Keratinocyte (primary cell): ENCODE measurements at regions not wholly inside any gene's neighbourhood (a gene's known extent, or its start where the extent isn't known, plus 50 kb on each side); places are given as distances from the start of the nearest gene placed in this dataset.

ENCODE experiments used
- DNase-seq: peaks from one replicate; pipeline ENCODE4 v3.0.0-alpha.2; 2011; ENCODE audit warnings: low read depth, missing footprints, low spot score
- FAIRE-seq: peaks from 2 replicates; lab custom pipeline; 2011; peaks lifted over from hg19 to GRCh38; lab: Jason Lieb, UNC
- H2AFZ ChIP-seq: 2 replicates; pipeline ENCODE4 v1.6.0; 2012; ENCODE audit warnings: low read length, control low read depth, inconsistent platforms; ENCODE audit not compliant: control insufficient read depth
- H3K27ac ChIP-seq: 2 replicates; pipeline ENCODE4 v1.5.1; 2011; ENCODE audit warnings: low read length; ENCODE audit not compliant: control insufficient read depth, insufficient read depth
- H3K27me3 ChIP-seq: 3 replicates; pipeline ENCODE4 v1.6.0; 2011; ENCODE audit warnings: low read length; ENCODE audit not compliant: control insufficient read depth, insufficient read depth; ENCODE audit errors: extremely low read depth
- H3K36me3 ChIP-seq, 2 experiments: 2 replicates in 1 of 2; 3 replicates in 1 of 2; pipeline ENCODE4 v1.5.1; 2011; ENCODE audit warnings: low read length in 2 of 2, mild to moderate bottlenecking in 1 of 2; ENCODE audit not compliant: control insufficient read depth in 2 of 2, insufficient read depth in 2 of 2; ENCODE audit errors: extremely low read depth in 1 of 2
- H3K4me1 ChIP-seq: 3 replicates; pipeline ENCODE4 v1.5.1; 2011; ENCODE audit warnings: low read length; ENCODE audit not compliant: control insufficient read depth, insufficient read depth; ENCODE audit errors: extremely low read depth
- H3K4me2 ChIP-seq: 3 replicates; pipeline ENCODE4 v1.6.0; 2011; ENCODE audit warnings: low read depth, low read length; ENCODE audit not compliant: control insufficient read depth, insufficient read depth; ENCODE audit errors: extremely low read depth
- H3K4me3 ChIP-seq, 3 experiments: fragments of 200-600 bp in 1 of 3; sonication (generic) in 1 of 3; 2 replicates in 2 of 3; 3 replicates in 1 of 3; pipeline ENCODE4 v1.5.1; 2011 to 2016; ENCODE audit warnings: low read length in 3 of 3, mild to moderate bottlenecking in 3 of 3, control low read depth in 2 of 3, inconsistent platforms in 1 of 3, low read depth in 1 of 3, mixed read lengths in 1 of 3, mixed run types in 1 of 3, moderate library complexity in 1 of 3; ENCODE audit not compliant: control insufficient read depth in 2 of 3, insufficient read depth in 2 of 3; ENCODE audit errors: extremely low read depth in 1 of 3
- H3K79me2 ChIP-seq: 2 replicates; pipeline ENCODE4 v1.6.0; 2012; ENCODE audit warnings: low read length; ENCODE audit not compliant: control insufficient read depth, insufficient read depth
- H3K9ac ChIP-seq: 3 replicates; pipeline ENCODE4 v1.6.0; 2011; ENCODE audit warnings: low read length; ENCODE audit not compliant: control insufficient read depth, insufficient read depth; ENCODE audit errors: extremely low read depth
- H3K9me1 ChIP-seq: 3 replicates; pipeline ENCODE4 v1.6.0; 2011; ENCODE audit warnings: low read length; ENCODE audit not compliant: control insufficient read depth, insufficient read depth; ENCODE audit errors: extremely low read depth
- H3K9me3 ChIP-seq: 2 replicates; pipeline ENCODE4 v1.5.1; 2012; ENCODE audit warnings: low read depth, low read length; ENCODE audit not compliant: control insufficient read depth
- H4K20me1 ChIP-seq: 3 replicates; pipeline ENCODE4 v1.6.0; 2011; ENCODE audit warnings: low read length; ENCODE audit not compliant: control insufficient read depth, insufficient read depth; ENCODE audit errors: extremely low read depth
- CTCF ChIP-seq, 3 experiments: IDR thresholded peaks in 1 of 3; conservative IDR thresholded peaks in 1 of 3; optimal IDR thresholded peaks in 1 of 3; 2 replicates in 2 of 3; 3 replicates in 1 of 3; pipeline versions ENCODE3 to v1.5.1; 2011; ENCODE audit warnings: low read length in 3 of 3, mild to moderate bottlenecking in 3 of 3, moderate library complexity in 2 of 3, control low read depth in 1 of 3, inconsistent platforms in 1 of 3; ENCODE audit not compliant: insufficient read depth in 2 of 3; ENCODE audit errors: extremely low read depth in 1 of 3
- EZH2 ChIP-seq: IDR thresholded peaks from one replicate; pipeline ENCODE4 v1.6.1; 2012; ENCODE audit warnings: inconsistent platforms, mild to moderate bottlenecking, low read length, moderate library complexity
- dilution Hi-C: fragments of 300-500 bp; cut with MboI; formaldehyde crosslinking; loops from one replicate; pipeline ENCODE4 v1.7.0; 2020; ENCODE audit warnings: low sequenced_read_pairs; ENCODE audit not compliant: extremely low pct_ligation_motif_present

DNA sequence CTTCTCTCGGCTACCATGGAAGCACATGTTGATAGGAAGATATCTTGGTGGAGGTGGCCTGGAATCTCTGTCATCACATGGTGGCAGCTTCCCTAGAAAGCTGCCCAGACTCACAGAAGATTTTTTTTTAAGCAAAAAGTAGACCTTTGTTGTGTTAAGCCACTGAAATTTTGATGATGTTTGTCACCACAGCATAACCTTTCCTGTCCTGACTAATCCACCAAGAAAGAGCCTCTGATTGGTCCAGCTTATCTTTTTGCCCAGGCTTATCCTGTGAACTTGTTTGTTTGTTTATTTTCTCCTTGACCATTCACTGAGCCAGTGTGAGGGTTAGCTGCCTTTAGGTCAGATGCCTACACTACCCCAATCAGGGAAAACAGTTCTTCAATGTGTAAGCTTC is 96.5 kb upstream of the LHX1 start:
- H3K27me3 ChIP-seq: no peaks in the 10 kb centered on the region
- dilution Hi-C loops: no loop called here
- TF ChIP-seq EZH2 (no peak), CTCF (optimal IDR thresholded peaks at IDR 0.05 in 1 of 3, IDR thresholded peaks at IDR 0.05 in 1 of 3, conservative IDR thresholded peaks at IDR 0.05 in 1 of 3; ENCODE audit: extremely low read depth in 1 of 3, insufficient read depth in 2 of 3, low read length in 3 of 3) (no peak)

DNA sequence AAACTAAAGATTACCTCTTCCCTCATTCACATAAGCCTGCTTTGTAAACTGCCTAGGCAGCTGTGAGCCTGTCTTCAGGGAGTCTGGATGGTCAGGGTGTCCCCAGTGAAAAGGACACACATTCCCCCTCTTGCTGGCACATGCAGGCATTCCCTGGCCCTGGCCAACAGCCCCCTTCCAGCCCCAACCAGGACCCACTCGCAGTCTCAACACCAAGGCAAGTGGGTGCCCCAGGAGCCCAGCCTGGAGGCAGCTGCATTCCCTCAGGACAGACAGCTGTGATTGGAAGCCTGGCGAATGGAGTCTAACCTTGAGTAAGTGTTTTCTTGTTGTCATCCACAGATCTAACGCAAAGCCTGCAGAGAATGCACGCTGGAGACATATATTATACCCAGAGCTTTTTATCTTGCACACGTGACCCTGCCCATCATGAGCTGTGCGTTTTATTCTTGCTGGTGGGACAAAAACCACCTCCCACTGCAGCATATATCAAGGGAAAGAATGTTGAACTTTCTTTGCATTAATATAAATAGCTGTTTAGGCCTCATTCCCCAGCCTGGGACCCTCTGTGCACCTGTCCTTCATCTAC is 95.0 kb upstream of the LHX1 start:
- no peaks in the 10 kb centered on the region for H3K27me3 ChIP-seq
- dilution Hi-C loops: no loop called here

More for the DNA sequence above, 96.5 kb upstream of the LHX1 start:
- H2AFZ ChIP-seq: no peak overlapping the region
- no peak overlapping the region for H3K4me2 ChIP-seq
- no peaks in the 10 kb centered on the region for H3K79me2 ChIP-seq
- H3K36me3 ChIP-seq: no peaks in the 10 kb centered on the region
- H4K20me1 ChIP-seq: no peaks in the 10 kb centered on the region
- no peak overlapping the region for H3K27ac ChIP-seq
- H3K4me3 ChIP-seq: no peak overlapping the region
- no peak for FAIRE-seq
- no peak for DNase-seq
- H3K4me1 ChIP-seq: no peaks in the 10 kb centered on the region
- H3K9me3 ChIP-seq: no peaks in the 10 kb centered on the region
- H3K9me1 ChIP-seq: no peaks in the 10 kb centered on the region
- H3K9ac ChIP-seq: no peak overlapping the region

More for the DNA sequence above, 95.0 kb upstream of the LHX1 start:
- Histone ChIP-seq H3K27ac (no peak overlapping the region), H3K4me1 (no peaks in the 10 kb centered on the region), H4K20me1 (no peaks in the 10 kb centered on the region), H3K4me3 (no peak overlapping the region), H2AFZ (no peak overlapping the region), H3K79me2 (no peaks in the 10 kb centered on the region), H3K9me1 (no peaks in the 10 kb centered on the region), H3K4me2 (no peak overlapping the region), H3K9me3 (no peaks in the 10 kb centered on the region), H3K36me3 (no peaks in the 10 kb centered on the region), H3K9ac (no peak overlapping the region)
- no peak for TF ChIP-seq EZH2
- TF ChIP-seq CTCF (optimal IDR thresholded peaks at IDR 0.05 in 1 of 3, IDR thresholded peaks at IDR 0.05 in 1 of 3, conservative IDR thresholded peaks at IDR 0.05 in 1 of 3; ENCODE audit: extremely low read depth in 1 of 3, insufficient read depth in 2 of 3, low read length in 3 of 3): no peak
- no peak for FAIRE-seq
- DNase-seq: no peak
